Mammary epithelial cell (primary cell): ENCODE measurements at regions not wholly inside any gene's neighbourhood (a gene's known extent, or its start where the extent isn't known, plus 50 kb on each side); places are given as distances from the start of the nearest gene placed in this dataset.

ENCODE experiments used
- CTCF ChIP-seq, 2 donors: IDR thresholded peaks in 1 of 2; conservative IDR thresholded peaks in 1 of 2; 2 replicates each; pipeline ENCODE4 v1.5.1; 2011 to 2012; ENCODE audit warnings: inconsistent platforms in 2 of 2, low read length in 2 of 2, mild to moderate bottlenecking in 2 of 2, control low read depth in 1 of 2, low read depth in 1 of 2; ENCODE audit not compliant: insufficient read depth in 1 of 2; ENCODE audit errors: extremely low read depth in 1 of 2
- EZH2 ChIP-seq: IDR thresholded peaks from 2 replicates; pipeline ENCODE4 v1.6.1; 2012; ENCODE audit warnings: low read length, inconsistent platforms, borderline replicate concordance

GRCh38 chr6:101263596-101263995 lies 129.9 kb upstream of the GRIK2 start:
- TF ChIP-seq CTCF (conservative IDR thresholded peaks at IDR 0.05 in 1 of 2, IDR thresholded peaks at IDR 0.05 in 1 of 2; ENCODE audit: extremely low read depth in 1 of 2, insufficient read depth in 1 of 2, low read depth in 1 of 2, low read length in 2 of 2) (no peak), EZH2 (no peak)
